Mesendoderm (in vitro differentiated cells): ENCODE measurements at regions not wholly inside any gene's neighbourhood (a gene's known extent, or its start where the extent isn't known, plus 50 kb on each side); places are given as distances from the start of the nearest gene placed in this dataset.
A peak's percentile ranks its signal among the peaks of the same experiment; 100 is the strongest.

Experiments used
- DNase-seq: peaks from one replicate; pipeline ENCODE4 v3.0.0; 2013
- H2AK5ac ChIP-seq: 2 replicates; pipeline ENCODE4 v1.6.1; 2013; ENCODE audit warnings: low read length, inconsistent platforms
- H2BK120ac ChIP-seq: 2 replicates; pipeline ENCODE4 v1.6.1; 2013; ENCODE audit warnings: low read depth, mild to moderate bottlenecking, low read length, moderate library complexity, mixed read lengths
- H2BK15ac ChIP-seq: replicated peaks from 2 replicates; pipeline ENCODE4 v1.6.1; 2013; ENCODE audit warnings: low read depth, mild to moderate bottlenecking, moderate library complexity
- H2BK5ac ChIP-seq: 2 replicates; pipeline ENCODE4 v1.6.1; 2013; ENCODE audit warnings: low read length, inconsistent platforms
- H3K18ac ChIP-seq: 2 replicates; pipeline ENCODE4 v1.6.1; 2013; ENCODE audit warnings: mild to moderate bottlenecking, low read length, mixed read lengths
- H3K23ac ChIP-seq: one replicate; pipeline ENCODE4 v1.6.1; 2013; ENCODE audit warnings: low read length
- H3K27ac ChIP-seq: 2 replicates; pipeline ENCODE4 v1.5.1; 2013; ENCODE audit warnings: low read depth, mild to moderate bottlenecking, inconsistent platforms, low read length, moderate library complexity
- H3K27me3 ChIP-seq: 2 replicates; pipeline ENCODE4 v1.6.1; 2013; ENCODE audit warnings: low read length, control low read depth, mild to moderate bottlenecking, inconsistent platforms; ENCODE audit not compliant: insufficient read depth, poor library complexity
- H3K36me3 ChIP-seq: 2 replicates; pipeline ENCODE4 v1.6.1; 2013; ENCODE audit warnings: low read length, inconsistent platforms; ENCODE audit not compliant: control insufficient read depth, insufficient read depth
- H3K4ac ChIP-seq: one replicate; pipeline ENCODE4 v1.6.1; 2013; ENCODE audit warnings: low read depth, mild to moderate bottlenecking, low read length, moderate library complexity
- H3K4me1 ChIP-seq: 2 replicates; pipeline ENCODE4 v1.6.1; 2013; ENCODE audit warnings: low read depth, low read length, inconsistent platforms; ENCODE audit not compliant: control insufficient read depth
- H3K4me2 ChIP-seq: 2 replicates; pipeline ENCODE4 v1.6.1; 2013; ENCODE audit warnings: low read length
- H3K4me3 ChIP-seq: 2 replicates; pipeline ENCODE4 v1.5.1; 2013; ENCODE audit warnings: mild to moderate bottlenecking, low read length
- H3K56ac ChIP-seq: one replicate; pipeline ENCODE4 v1.6.1; 2013; ENCODE audit warnings: low read length
- H3K79me1 ChIP-seq: 2 replicates; pipeline ENCODE4 v1.6.1; 2013; ENCODE audit warnings: low read length, inconsistent platforms
- H3K79me2 ChIP-seq: 2 replicates; pipeline ENCODE4 v1.6.1; 2013; ENCODE audit warnings: mild to moderate bottlenecking, low read length; ENCODE audit not compliant: control insufficient read depth, insufficient read depth
- H3K9ac ChIP-seq: 2 replicates; pipeline ENCODE4 v1.6.1; 2013; ENCODE audit warnings: low read length, inconsistent platforms
- H4K5ac ChIP-seq: one replicate; pipeline ENCODE4 v1.6.1; 2013; ENCODE audit warnings: low read length
- H4K8ac ChIP-seq: one replicate; pipeline ENCODE4 v1.6.1; 2013; ENCODE audit warnings: low read depth, mild to moderate bottlenecking, control low read depth, low read length, moderate library complexity
- WGBS: extraction: QIAGEN DNeasy Blood & Tissue Kit; methylation state at CpG from one replicate; pipeline ENCODE4 v1.1.7; 2013; ENCODE audit warnings: low lambda C conversion rate, missing lambda C conversion rate; ENCODE audit not compliant: insufficient coverage; ENCODE audit errors: extremely low coverage; 5-methylcytosine and 5-hydroxymethylcytosine counted together

- no peak overlapping the region for H2BK5ac ChIP-seq
- no peak overlapping the region for H2BK120ac ChIP-seq
- WGBS, result no CpG with 5 or more reads among the region's 6 CpGs
- no peak overlapping the region for H4K8ac ChIP-seq
- H4K5ac ChIP-seq, result no peak overlapping the region
- H3K4me2 ChIP-seq, result no peak overlapping the region
- H3K4ac ChIP-seq, result no peak overlapping the region
- no peak overlapping the region for H2AK5ac ChIP-seq
- no peaks in the 10 kb centered on the region for H3K4me1 ChIP-seq
- no peak overlapping the region for H3K56ac ChIP-seq
- no peak overlapping the region for H3K9ac ChIP-seq
- DNase-seq, result no peak
- H3K27me3 ChIP-seq, result no peaks in the 10 kb centered on the region
- no peaks in the 10 kb centered on the region for H3K79me2 ChIP-seq
- no peak overlapping the region for H3K27ac ChIP-seq
- no peak overlapping the region for H3K18ac ChIP-seq
- H3K79me1 ChIP-seq, result no peaks in the 10 kb centered on the region
- H3K23ac ChIP-seq, result no peak overlapping the region
- no peaks in the 10 kb centered on the region for H3K36me3 ChIP-seq
- no peak overlapping the region for H2BK15ac ChIP-seq
- H3K4me3 ChIP-seq, result no peak overlapping the region
Measured at GRCh38 chr7:53426145-53426750, 390.8 kb downstream of the POM121L12 start.

GRCh38 chr7:53428045-53428444 is 392.6 kb downstream of the POM121L12 start:
- H3K4me2 ChIP-seq, result no peak overlapping the region
- H2AK5ac ChIP-seq, result no peak overlapping the region
- no peak overlapping the region for H3K4ac ChIP-seq
- WGBS, result no CpG with 5 or more reads among the region's 5 CpGs
- no peak overlapping the region for H2BK120ac ChIP-seq
- no peak overlapping the region for H4K8ac ChIP-seq
- no peaks in the 10 kb centered on the region for H3K79me2 ChIP-seq
- no peaks in the 10 kb centered on the region for H3K79me1 ChIP-seq
- no peak overlapping the region for H3K23ac ChIP-seq
- no peaks in the 10 kb centered on the region for H3K36me3 ChIP-seq
- H3K56ac ChIP-seq, result no peak overlapping the region
- no peak overlapping the region for H4K5ac ChIP-seq
- H2BK5ac ChIP-seq, result no peak overlapping the region
- no peak overlapping the region for H2BK15ac ChIP-seq
- H3K27ac ChIP-seq, result no peak overlapping the region
- no peak overlapping the region for H3K9ac ChIP-seq
- DNase-seq, result peak; percentile 78
- no peaks in the 10 kb centered on the region for H3K27me3 ChIP-seq
- no peak overlapping the region for H3K18ac ChIP-seq
- H3K4me3 ChIP-seq, result no peak overlapping the region
- H3K4me1 ChIP-seq, result no peaks in the 10 kb centered on the region

- Histone ChIP-seq H3K79me2 (no peaks in the 10 kb centered on the region), H3K23ac (no peak overlapping the region), H3K27me3 (no peaks in the 10 kb centered on the region), H3K79me1 (no peaks in the 10 kb centered on the region), H3K18ac (no peak overlapping the region), H3K36me3 (no peaks in the 10 kb centered on the region), H2BK5ac (no peak overlapping the region), H3K27ac (no peak overlapping the region), H3K4me3 (no peak overlapping the region), H3K56ac (no peak overlapping the region), H2AK5ac (no peak overlapping the region), H3K4me2 (no peak overlapping the region), H3K4me1 (no peaks in the 10 kb centered on the region), H4K5ac (no peak overlapping the region), H2BK120ac (no peak overlapping the region), H3K9ac (no peak overlapping the region), H2BK15ac (no peak overlapping the region), H3K4ac (no peak overlapping the region), H4K8ac (no peak overlapping the region)
- DNase-seq, result no peak
- no CpG with 5 or more reads among the region's 4 CpGs for WGBS
Measured at GRCh38 chr7:53431901-53432300, 396.5 kb downstream of the POM121L12 start.

GRCh38 chr7:53437336-53437735 is 401.9 kb downstream of the POM121L12 start:
- Histone ChIP-seq H2AK5ac (no peak overlapping the region), H3K4ac (no peak overlapping the region), H3K9ac (no peak overlapping the region), H3K36me3 (no peaks in the 10 kb centered on the region), H3K4me1 (no peaks in the 10 kb centered on the region), H3K18ac (no peak overlapping the region), H3K27me3 (no peaks in the 10 kb centered on the region), H4K5ac (no peak overlapping the region), H2BK15ac (no peak overlapping the region), H4K8ac (no peak overlapping the region), H3K56ac (no peak overlapping the region), H2BK120ac (no peak overlapping the region), H3K4me2 (no peak overlapping the region), H3K23ac (no peak overlapping the region), H2BK5ac (no peak overlapping the region), H3K4me3 (no peak overlapping the region), H3K27ac (no peak overlapping the region), H3K79me1 (no peaks in the 10 kb centered on the region), H3K79me2 (no peaks in the 10 kb centered on the region)
- DNase-seq, result peak; percentile 14
- no CpG with 5 or more reads among the region's 4 CpGs for whole genome bisulfite sequencing

GRCh38 chr7:53446170-53446569 is 410.7 kb downstream of the POM121L12 start:
- no CpG with 5 or more reads among the region's 3 CpGs for WGBS
- no peaks in the 10 kb centered on the region for H3K79me2 ChIP-seq

GRCh38 chr7:53458636-53459035 is 423.2 kb downstream of the POM121L12 start:
- Histone ChIP-seq H3K4me1 (no peaks in the 10 kb centered on the region), H2AK5ac (no peak overlapping the region), H4K5ac (no peak overlapping the region), H3K4me3 (no peak overlapping the region), H3K9ac (no peak overlapping the region), H3K4ac (no peak overlapping the region), H4K8ac (no peak overlapping the region), H3K4me2 (no peak overlapping the region), H3K79me1 (no peaks in the 10 kb centered on the region), H3K18ac (no peak overlapping the region), H3K36me3 (no peaks in the 10 kb centered on the region), H2BK15ac (no peak overlapping the region), H3K23ac (no peak overlapping the region), H3K79me2 (no peaks in the 10 kb centered on the region), H2BK5ac (no peak overlapping the region), H3K56ac (no peak overlapping the region), H3K27me3 (no peaks in the 10 kb centered on the region), H3K27ac (no peak overlapping the region), H2BK120ac (no peak overlapping the region)
- DNase-seq, result no peak
- WGBS, result no CpG with 5 or more reads among the region's 3 CpGs

More at GRCh38 chr7:53446170-53446569, 410.7 kb downstream of the POM121L12 start:
- H2BK15ac ChIP-seq, result no peak overlapping the region
- DNase-seq, result no peak
- no peak overlapping the region for H3K4me2 ChIP-seq
- H2AK5ac ChIP-seq, result no peak overlapping the region
- H3K9ac ChIP-seq, result no peak overlapping the region
- no peaks in the 10 kb centered on the region for H3K4me1 ChIP-seq
- no peaks in the 10 kb centered on the region for H3K36me3 ChIP-seq
- H3K23ac ChIP-seq, result no peak overlapping the region
- H3K4me3 ChIP-seq, result no peak overlapping the region
- no peak overlapping the region for H3K18ac ChIP-seq
- H3K56ac ChIP-seq, result no peak overlapping the region
- no peaks in the 10 kb centered on the region for H3K27me3 ChIP-seq
- H3K4ac ChIP-seq, result no peak overlapping the region
- no peak overlapping the region for H3K27ac ChIP-seq
- no peak overlapping the region for H2BK5ac ChIP-seq
- H4K8ac ChIP-seq, result no peak overlapping the region
- H4K5ac ChIP-seq, result no peak overlapping the region
- no peaks in the 10 kb centered on the region for H3K79me1 ChIP-seq
- no peak overlapping the region for H2BK120ac ChIP-seq
